BLaER1 (cell line): ENCODE measurements at regions not wholly inside any gene's neighbourhood (a gene's known extent, or its start where the extent isn't known, plus 50 kb on each side); places are given as distances from the start of the nearest gene placed in this dataset.
"Not testable (repeated sequence)": the region's sequence is repeated elsewhere in the genome, so short reads cannot be mapped to it uniquely, and the experiment has no call there.

ENCODE experiments used
- H3K27ac ChIP-seq: shearing (Covaris generic); formaldehyde crosslinking; 2 replicates; pipeline ENCODE4 v1.8.1; 2022
- H3K27me3 ChIP-seq: shearing (Covaris generic); formaldehyde crosslinking; 2 replicates; pipeline ENCODE4 v1.8.1; 2022
- H3K36me3 ChIP-seq: shearing (Covaris generic); formaldehyde crosslinking; 2 replicates; pipeline ENCODE4 v1.8.1; 2022
- H3K4me1 ChIP-seq: shearing (Covaris generic); formaldehyde crosslinking; 2 replicates; pipeline ENCODE4 v1.8.1; 2022
- H3K4me2 ChIP-seq: shearing (Covaris generic); formaldehyde crosslinking; 2 replicates; pipeline ENCODE4 v1.8.1; 2022
- H3K4me3 ChIP-seq: shearing (Covaris generic); formaldehyde crosslinking; 2 replicates; pipeline ENCODE4 v1.8.1; 2022
- H3K9ac ChIP-seq: shearing (Covaris generic); formaldehyde crosslinking; 2 replicates; pipeline ENCODE4 v1.8.1; 2022
- H3K9me3 ChIP-seq: shearing (Covaris generic); formaldehyde crosslinking; 2 replicates; pipeline ENCODE4 v1.8.1; 2022
- H4K20me1 ChIP-seq: shearing (Covaris generic); formaldehyde crosslinking; 2 replicates; pipeline ENCODE4 v1.8.1; 2022
- Cebpa-rat ChIP-seq: shearing (Covaris generic); IDR thresholded peaks from 2 replicates; pipeline ENCODE4 v1.8.1; 2022

DNA sequence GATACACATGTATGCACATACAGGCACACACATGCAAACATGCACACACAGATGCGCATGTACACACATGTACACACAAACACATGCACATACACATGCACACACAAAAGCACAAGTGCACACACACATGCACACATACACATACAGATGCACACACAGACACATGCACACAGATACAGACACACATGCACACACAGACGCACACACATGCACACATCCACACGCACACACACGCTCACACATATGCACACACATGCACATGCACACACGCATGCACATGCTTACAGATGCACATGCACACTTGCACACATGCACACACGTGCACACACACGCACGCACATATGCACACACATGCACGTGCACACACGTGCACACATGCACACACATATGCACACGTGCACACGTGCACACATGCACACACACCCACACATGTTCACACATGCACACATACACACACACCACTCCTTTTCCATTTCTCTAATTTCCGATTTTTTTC, 283.8 kb upstream of the FRG2C start:
- H3K4me1 ChIP-seq: peaks cover 36% of the 10 kb centered on the region
- no peaks in the 10 kb centered on the region for H3K27me3 ChIP-seq
- no peak overlapping the region for H3K4me3 ChIP-seq
- no peak overlapping the region for H3K9ac ChIP-seq
- TF ChIP-seq Cebpa-rat: no peak
- no peaks in the 10 kb centered on the region for H4K20me1 ChIP-seq
- no peak overlapping the region for H3K4me2 ChIP-seq
- no peak overlapping the region for H3K27ac ChIP-seq
- H3K9me3 ChIP-seq: no peaks in the 10 kb centered on the region
- no peaks in the 10 kb centered on the region for H3K36me3 ChIP-seq

- not testable (repeated sequence) for H3K4me2 ChIP-seq, H3K27ac ChIP-seq, H3K9me3 ChIP-seq, H3K9ac ChIP-seq, H3K36me3 ChIP-seq, H3K4me3 ChIP-seq, H4K20me1 ChIP-seq, H3K27me3 ChIP-seq
- peaks cover 32% of the 10 kb centered on the region for H3K4me1 ChIP-seq
Observed at GRCh38 chr3:75384016-75384415, 280.1 kb upstream of the FRG2C start.

DNA sequence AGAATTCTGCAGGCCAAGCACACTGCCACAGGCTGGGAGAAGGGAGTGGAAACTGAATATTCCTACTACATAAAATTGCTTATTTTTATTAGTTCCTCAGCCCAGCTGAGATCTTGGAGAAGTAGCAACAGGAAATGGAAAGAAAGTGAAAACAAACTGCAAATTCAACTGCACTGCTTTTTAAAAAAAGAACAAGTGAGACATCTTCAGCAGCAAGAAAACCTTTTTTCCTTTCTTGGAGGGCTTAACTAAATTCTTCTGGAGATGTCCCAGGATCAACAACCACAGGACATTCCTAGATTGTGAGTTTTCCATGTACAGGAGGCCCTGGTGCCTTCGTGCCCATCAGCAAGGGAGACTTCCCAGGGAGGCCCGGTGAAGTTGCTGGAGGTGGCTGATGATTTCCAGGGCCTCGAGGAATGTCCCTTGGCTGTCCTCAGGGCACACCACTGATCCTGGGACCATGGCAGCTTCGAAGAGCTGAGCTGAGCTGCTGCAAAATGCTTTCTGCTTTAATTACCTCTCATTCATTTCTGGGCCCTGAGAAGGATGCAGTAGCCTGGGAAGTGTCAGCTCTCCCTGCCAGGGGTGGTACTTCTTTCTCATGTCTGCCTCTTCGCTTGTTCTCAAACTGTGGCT, 275.5 kb upstream of the FRG2C start:
- 0 out of 2 replicates have a peak overlapping the region, but pooled peaks have one; percentile 24 for H3K4me2 ChIP-seq
- H3K4me1 ChIP-seq: not testable (repeated sequence)

GRCh38 chr3:75393288-75393694, 270.8 kb upstream of the FRG2C start:
- peaks cover 17% of the 10 kb centered on the region for H3K9me3 ChIP-seq
- not testable (repeated sequence) for H3K27me3 ChIP-seq, H3K36me3 ChIP-seq, H3K27ac ChIP-seq, H3K9ac ChIP-seq, H3K4me3 ChIP-seq, H3K4me1 ChIP-seq, H4K20me1 ChIP-seq, H3K4me2 ChIP-seq

More for the DNA sequence above, 275.5 kb upstream of the FRG2C start:
- H3K9ac ChIP-seq, H4K20me1 ChIP-seq, H3K9me3 ChIP-seq, H3K36me3 ChIP-seq, H3K27ac ChIP-seq, H3K4me3 ChIP-seq, H3K27me3 ChIP-seq: not testable (repeated sequence)

- not testable (repeated sequence) for H3K4me1 ChIP-seq, H3K4me3 ChIP-seq, H3K9ac ChIP-seq, H4K20me1 ChIP-seq, H3K27me3 ChIP-seq, H3K4me2 ChIP-seq, H3K36me3 ChIP-seq, H3K27ac ChIP-seq
- peaks cover 17% of the 10 kb centered on the region for H3K9me3 ChIP-seq
Observed at GRCh38 chr3:75394102-75394501, 270.0 kb upstream of the FRG2C start.

DNA sequence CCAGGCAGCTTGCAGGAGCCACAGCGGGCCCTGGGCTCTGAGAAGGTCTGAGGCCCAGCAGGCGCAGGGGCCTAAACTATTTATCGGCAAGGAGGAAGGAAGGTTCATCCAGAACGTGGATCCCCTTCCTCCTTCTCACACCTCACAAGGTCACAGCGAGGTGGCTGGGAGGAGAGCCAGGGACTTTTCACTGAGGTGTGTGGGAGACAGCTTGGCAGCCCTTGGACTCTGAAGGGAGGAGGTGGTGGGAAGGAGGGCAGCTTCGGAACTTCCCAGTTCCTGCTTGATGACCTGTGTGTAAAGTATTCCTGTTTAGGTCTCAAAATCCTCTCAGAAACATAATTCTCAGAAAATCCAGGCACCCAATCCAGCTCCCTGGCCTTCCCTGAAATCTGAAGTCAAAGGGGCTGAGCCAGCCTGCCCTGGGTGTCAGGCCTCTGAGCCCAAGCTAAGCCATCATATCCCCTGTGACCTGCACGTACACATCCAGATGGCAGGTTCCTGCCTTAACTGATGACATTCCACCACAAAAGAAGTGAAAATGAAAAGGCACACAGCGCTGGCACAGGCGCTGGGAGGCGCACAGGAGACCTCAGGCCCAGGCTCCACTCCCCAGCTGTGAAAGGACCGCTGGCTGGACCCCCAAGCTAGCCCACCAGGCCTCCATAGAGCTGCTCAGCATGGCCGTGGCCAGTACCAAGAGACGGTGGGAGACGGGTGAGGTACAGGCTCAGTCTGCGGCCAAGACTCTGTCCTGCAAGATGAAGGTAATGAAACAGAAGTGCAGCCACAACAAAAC, 269.4 kb upstream of the FRG2C start:
- H3K9ac ChIP-seq, H3K4me3 ChIP-seq, H3K4me1 ChIP-seq, H3K27ac ChIP-seq, H3K4me2 ChIP-seq, H3K36me3 ChIP-seq, H3K27me3 ChIP-seq, H4K20me1 ChIP-seq: not testable (repeated sequence)
- H3K9me3 ChIP-seq: peaks cover 17% of the 10 kb centered on the region

DNA sequence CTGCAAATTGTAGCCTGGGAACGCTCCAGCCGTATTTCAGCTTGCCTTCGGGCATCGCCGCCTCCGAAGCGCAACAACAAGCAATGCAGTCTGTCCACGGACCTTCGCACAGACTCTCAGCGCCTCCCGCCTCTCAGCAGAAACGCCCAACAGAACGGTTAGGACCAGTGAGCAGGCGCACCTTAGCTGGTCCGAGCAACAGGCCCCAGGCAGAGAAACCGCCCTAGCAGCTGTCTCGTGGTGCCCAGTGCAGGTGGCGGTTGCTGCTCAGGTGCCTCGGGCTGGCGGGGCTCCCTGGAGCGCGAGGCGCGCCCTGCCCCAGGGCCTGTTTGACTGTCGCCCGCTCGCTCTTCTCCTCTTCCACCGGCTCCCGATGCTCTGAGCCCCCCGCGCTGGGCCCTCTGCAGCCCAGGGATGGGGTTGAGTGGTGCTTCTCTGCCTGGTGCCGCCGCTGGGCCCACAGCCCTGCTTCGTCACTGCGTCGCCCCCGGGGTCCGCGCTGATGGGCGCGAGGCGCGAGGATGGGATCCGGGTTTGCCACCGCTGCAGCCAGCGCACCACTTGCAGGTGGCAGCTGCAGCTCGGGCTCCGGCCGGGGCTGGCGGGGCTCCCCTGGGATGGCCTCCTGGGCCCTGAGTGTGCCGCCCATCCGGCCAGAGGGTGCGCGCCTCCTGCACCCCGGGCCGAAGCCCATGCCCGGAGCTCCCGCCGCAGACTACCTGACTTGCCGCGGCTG, 268.4 kb upstream of the FRG2C start:
- H3K27ac ChIP-seq: no peak overlapping the region
- H4K20me1 ChIP-seq: no peaks in the 10 kb centered on the region
- H3K9ac ChIP-seq: no peak overlapping the region
- no peaks in the 10 kb centered on the region for H3K4me1 ChIP-seq
- H3K4me2 ChIP-seq: no peak overlapping the region
- H3K9me3 ChIP-seq: peaks cover 17% of the 10 kb centered on the region
- no peaks in the 10 kb centered on the region for H3K36me3 ChIP-seq
- TF ChIP-seq Cebpa-rat: no peak
- no peak overlapping the region for H3K4me3 ChIP-seq
- no peaks in the 10 kb centered on the region for H3K27me3 ChIP-seq

GRCh38 chr3:75396316-75396802, 267.8 kb upstream of the FRG2C start:
- Histone ChIP-seq H3K9me3 (peaks cover 17% of the 10 kb centered on the region), H3K4me1 (no peaks in the 10 kb centered on the region), H3K27me3 (no peaks in the 10 kb centered on the region), H3K4me2 (no peak overlapping the region), H3K9ac (no peak overlapping the region), H3K4me3 (no peak overlapping the region), H3K36me3 (no peaks in the 10 kb centered on the region), H4K20me1 (no peaks in the 10 kb centered on the region), H3K27ac (no peak overlapping the region)
- TF ChIP-seq Cebpa-rat: no peak

- not testable (repeated sequence) for H4K20me1 ChIP-seq, H3K27me3 ChIP-seq, H3K4me2 ChIP-seq, H3K27ac ChIP-seq, H3K36me3 ChIP-seq, H3K4me3 ChIP-seq, H3K4me1 ChIP-seq, H3K9ac ChIP-seq
- peaks cover 17% of the 10 kb centered on the region for H3K9me3 ChIP-seq
Observed at GRCh38 chr3:75397486-75397885, 266.6 kb upstream of the FRG2C start.

DNA sequence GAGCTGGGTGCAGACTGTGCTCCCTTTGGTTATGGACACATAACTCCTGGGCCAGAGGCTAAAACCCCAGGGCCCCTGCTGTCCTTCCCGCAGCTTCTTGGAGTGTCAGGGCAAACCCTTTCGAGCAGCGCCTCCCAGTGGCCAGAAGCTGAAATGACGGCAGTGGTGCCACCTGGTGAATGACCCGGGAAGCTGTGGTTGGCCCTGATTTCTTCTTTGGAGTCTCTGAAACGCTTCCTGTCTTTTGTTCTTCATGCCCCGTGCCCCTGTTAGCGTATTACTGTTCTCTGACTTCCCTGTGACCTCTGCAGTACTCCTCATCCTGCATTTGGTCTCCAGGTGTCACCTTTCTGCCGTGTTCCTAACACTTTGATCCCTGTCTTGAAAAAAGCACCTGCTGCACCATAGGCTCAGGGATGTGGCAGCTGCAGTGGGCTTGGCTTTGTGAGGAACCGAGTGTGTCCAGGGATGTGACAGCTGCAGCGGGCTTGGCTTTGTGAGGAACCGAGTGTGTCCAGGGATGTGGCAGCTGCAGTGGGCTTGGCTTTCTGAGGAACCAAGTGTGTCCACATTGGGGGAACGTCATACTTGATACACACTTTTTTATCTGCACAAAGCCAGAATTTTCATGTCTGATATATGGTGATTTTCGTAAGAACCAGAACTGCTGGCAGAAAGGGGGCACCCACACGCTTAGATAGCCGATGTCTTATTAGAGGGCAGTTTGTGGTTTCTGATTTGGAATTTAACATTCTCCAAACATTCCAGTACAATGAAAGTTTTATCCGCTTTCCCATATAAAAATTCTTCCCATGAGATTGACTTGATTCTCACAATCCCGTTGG, 241.8 kb upstream of the FRG2C start:
- not testable (repeated sequence) for H3K4me3 ChIP-seq, H3K27ac ChIP-seq, H3K27me3 ChIP-seq, H3K4me2 ChIP-seq, H3K9me3 ChIP-seq, H3K9ac ChIP-seq, H4K20me1 ChIP-seq, H3K4me1 ChIP-seq
- H3K36me3 ChIP-seq: peaks cover 32% of the 10 kb centered on the region

- H3K36me3 ChIP-seq: peaks cover 45% of the 10 kb centered on the region
- not testable (repeated sequence) for H3K27ac ChIP-seq
Observed at GRCh38 chr3:75425379-75425778, 238.7 kb upstream of the FRG2C start.

DNA sequence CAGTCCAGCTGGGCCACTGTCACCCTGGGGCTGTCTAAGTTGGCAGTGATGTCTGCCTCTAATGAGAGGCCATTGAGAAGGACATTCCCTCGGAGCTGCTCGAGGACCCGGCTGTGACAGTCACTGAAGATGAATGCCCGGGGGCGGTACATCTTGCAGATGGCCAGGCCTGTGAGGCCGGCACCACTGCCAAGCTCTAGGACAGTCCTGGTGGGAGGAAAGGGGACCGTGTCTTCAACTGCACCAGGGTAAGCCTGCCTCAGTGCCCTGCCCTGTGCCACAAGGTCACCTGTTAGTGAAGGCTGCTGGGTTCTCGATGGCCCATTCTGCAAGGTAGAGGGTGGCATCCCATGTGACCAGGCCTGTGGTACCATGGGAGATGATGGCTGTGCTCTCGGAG, 236.6 kb upstream of the FRG2C start:
- Histone ChIP-seq H3K4me1 (peaks cover 21% of the 10 kb centered on the region), H4K20me1 (peaks cover 17% of the 10 kb centered on the region; the same call in 1 of the 2 replicates), H3K36me3 (peaks cover 55% of the 10 kb centered on the region)
- not testable (repeated sequence) for H3K4me2 ChIP-seq, H3K27me3 ChIP-seq, H3K4me3 ChIP-seq, H3K9me3 ChIP-seq, H3K9ac ChIP-seq, H3K27ac ChIP-seq

More at GRCh38 chr3:75425379-75425778, 238.7 kb upstream of the FRG2C start:
- H4K20me1 ChIP-seq, H3K4me3 ChIP-seq, H3K4me2 ChIP-seq, H3K9ac ChIP-seq, H3K27me3 ChIP-seq, H3K9me3 ChIP-seq: not testable (repeated sequence)
- H3K4me1 ChIP-seq: peaks cover 11% of the 10 kb centered on the region

DNA sequence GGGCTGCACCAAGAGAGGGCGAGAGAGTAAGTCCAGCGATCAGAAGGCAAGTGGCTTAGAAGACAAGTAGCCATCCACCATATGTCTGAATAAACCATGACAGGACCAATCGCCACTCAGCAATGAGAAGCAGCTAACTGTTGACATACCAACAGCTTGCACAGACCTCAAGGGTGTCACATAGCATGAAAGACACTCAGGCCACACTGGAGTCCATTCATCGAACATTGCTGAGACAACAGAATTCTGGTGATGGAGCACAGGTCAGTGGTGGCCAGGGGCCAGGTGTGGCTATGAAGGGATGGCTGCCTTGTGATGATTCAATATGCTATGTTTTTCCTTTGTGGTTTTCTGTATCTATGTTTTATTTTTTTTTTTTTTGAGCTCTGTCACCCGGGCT, 236.2 kb upstream of the FRG2C start:
- not testable (repeated sequence) for H3K4me2 ChIP-seq, H3K27me3 ChIP-seq, H3K27ac ChIP-seq, H3K9ac ChIP-seq, H3K4me3 ChIP-seq, H3K9me3 ChIP-seq
- Histone ChIP-seq H3K4me1 (peaks cover 21% of the 10 kb centered on the region), H4K20me1 (peaks cover 17% of the 10 kb centered on the region; the same call in 1 of the 2 replicates), H3K36me3 (peaks cover 56% of the 10 kb centered on the region)
